ENCODE measurements at regions not wholly inside any gene's neighbourhood (a gene's known extent, or its start where the extent isn't known, plus 50 kb on each side); places are given as distances from the start of the nearest gene placed in this dataset.

DNA sequence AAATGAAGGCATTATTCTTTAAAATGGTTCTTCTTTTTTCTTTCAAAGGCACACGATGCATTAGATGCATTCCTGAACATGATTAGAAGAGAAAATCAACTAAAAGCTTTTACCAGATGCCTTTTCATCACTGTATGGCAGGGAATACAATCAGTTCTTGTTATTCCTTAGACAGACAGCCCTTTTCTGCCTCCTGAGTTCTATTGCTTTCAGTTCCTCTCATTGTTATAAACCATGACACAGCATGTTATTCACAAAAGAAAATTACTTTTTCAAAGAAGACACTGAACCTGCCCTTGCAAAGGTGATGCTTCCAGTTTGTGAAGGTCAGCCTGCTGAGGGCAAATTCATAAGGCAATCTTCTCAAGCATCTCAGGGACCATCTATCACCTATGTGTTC lies 70.1 kb downstream of the FAM181B start (continued):
- TF ChIP-seq ZNF709 (CRISPR knock-in tag; IDR thresholded peaks at IDR 0.05): no peak
- TF ChIP-seq ZNF337 (CRISPR knock-in tag; IDR thresholded peaks at IDR 0.05; ENCODE audit: borderline replicate concordance, low read depth): no peak
- no peak for TF ChIP-seq MATR3 (CRISPR knock-in tag; IDR thresholded peaks at IDR 0.05)
- no peak for TF ChIP-seq ATF1 (CRISPR knock-in tag; IDR thresholded peaks at IDR 0.05)
- no peak for TF ChIP-seq ZNF282 (IDR thresholded peaks at IDR 0.05; ENCODE audit: partially characterized antibody)
- no peak for TF ChIP-seq ZNF317 (CRISPR knock-in tag; IDR thresholded peaks at IDR 0.05)
- TF ChIP-seq, protein P1, sequence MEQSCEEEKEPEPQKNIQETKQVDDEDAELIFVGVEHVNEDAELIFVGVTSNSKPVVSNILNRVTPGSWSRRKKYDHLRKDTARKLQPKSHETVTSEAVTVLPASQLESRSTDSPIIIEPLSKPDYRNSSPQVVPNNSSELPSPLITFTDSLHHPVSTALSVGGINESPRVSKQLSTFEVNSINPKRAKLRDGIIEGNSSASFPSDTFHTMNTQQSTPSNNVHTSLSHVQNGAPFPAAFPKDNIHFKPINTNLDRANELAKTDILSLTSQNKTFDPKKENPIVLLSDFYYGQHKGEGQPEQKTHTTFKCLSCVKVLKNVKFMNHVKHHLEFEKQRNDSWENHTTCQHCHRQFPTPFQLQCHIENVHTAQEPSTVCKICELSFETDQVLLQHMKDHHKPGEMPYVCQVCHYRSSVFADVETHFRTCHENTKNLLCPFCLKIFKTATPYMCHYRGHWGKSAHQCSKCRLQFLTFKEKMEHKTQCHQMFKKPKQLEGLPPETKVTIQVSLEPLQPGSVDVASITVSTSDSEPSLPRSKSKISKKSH (CRISPR knock-in tag; IDR thresholded peaks at IDR 0.05; ENCODE audit: borderline replicate concordance): no peak
- no peak for TF ChIP-seq CBX1 (IDR thresholded peaks at IDR 0.05; ENCODE audit: low read depth)
- TF ChIP-seq, protein P2, sequence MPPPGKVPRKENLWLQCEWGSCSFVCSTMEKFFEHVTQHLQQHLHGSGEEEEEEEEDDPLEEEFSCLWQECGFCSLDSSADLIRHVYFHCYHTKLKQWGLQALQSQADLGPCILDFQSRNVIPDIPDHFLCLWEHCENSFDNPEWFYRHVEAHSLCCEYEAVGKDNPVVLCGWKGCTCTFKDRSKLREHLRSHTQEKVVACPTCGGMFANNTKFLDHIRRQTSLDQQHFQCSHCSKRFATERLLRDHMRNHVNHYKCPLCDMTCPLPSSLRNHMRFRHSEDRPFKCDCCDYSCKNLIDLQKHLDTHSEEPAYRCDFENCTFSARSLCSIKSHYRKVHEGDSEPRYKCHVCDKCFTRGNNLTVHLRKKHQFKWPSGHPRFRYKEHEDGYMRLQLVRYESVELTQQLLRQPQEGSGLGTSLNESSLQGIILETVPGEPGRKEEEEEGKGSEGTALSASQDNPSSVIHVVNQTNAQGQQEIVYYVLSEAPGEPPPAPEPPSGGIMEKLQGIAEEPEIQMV (CRISPR knock-in tag; IDR thresholded peaks at IDR 0.05; ENCODE audit: low read depth): no peak
- no peak for TF ChIP-seq SIX4 (CRISPR knock-in tag; IDR thresholded peaks at IDR 0.05)

DNA sequence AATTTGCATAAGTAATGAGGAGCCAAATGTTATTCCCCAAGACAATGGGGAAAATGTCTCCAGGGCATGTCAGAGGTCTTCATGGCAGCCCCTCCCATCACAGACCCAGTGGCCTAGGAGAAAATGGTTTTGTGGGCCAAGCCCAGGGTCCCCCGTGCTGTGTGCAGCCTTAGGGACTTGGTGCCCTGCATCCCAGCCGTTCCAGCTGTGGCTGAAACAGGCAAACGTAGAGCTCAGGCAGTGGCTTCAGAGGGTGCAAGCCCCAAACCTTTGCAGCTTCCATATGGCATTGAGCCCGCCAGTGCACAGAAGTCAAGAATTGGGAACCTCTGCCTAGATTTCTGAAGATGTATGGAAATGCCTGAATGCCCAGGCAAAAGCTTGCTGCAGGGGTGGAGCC lies 79.9 kb downstream of the FAM181B start:
- Histone ChIP-seq H3K4me1 (ENCODE audit: insufficient read depth, low read length) (no peaks in the 10 kb centered on the region), H3K9ac (ENCODE audit: insufficient read depth, low read depth, low read length) (no peak overlapping the region)
- POLR2A ChIA-PET: no interaction called here
- TF ChIP-seq GATAD2A (CRISPR knock-in tag; IDR thresholded peaks at IDR 0.05): no peak
- no peak for TF ChIP-seq ZNF7 (CRISPR knock-in tag; IDR thresholded peaks at IDR 0.05)
- TF ChIP-seq MIER2 (CRISPR knock-in tag; IDR thresholded peaks at IDR 0.05): no peak
- TF ChIP-seq ZNF788 (CRISPR knock-in tag; IDR thresholded peaks at IDR 0.05; ENCODE audit: borderline replicate concordance): no peak
- TF ChIP-seq ZNF160 (CRISPR knock-in tag; IDR thresholded peaks at IDR 0.05): no peak
- TF ChIP-seq ZNF567 (CRISPR knock-in tag; IDR thresholded peaks at IDR 0.05; ENCODE audit: borderline replicate concordance): no peak

More for the DNA sequence above, 79.9 kb downstream of the FAM181B start:
- CTCF ChIA-PET (ENCODE audit: low intra/inter-chr PET ratio, low total read pairs): no interaction called here
- no peak overlapping the region for H3K4me3 ChIP-seq (replicated peaks in 1 of 3; ENCODE audit: insufficient read depth in 1 of 3, low read depth in 2 of 3, low read length in 3 of 3)
- no peaks in the 10 kb centered on the region for H3K36me3 ChIP-seq (replicated peaks in 1 of 2; ENCODE audit: control insufficient read depth in 1 of 2, insufficient read depth in 2 of 2, low read length in 2 of 2)
- H3K27me3 ChIP-seq (ENCODE audit: control insufficient read depth in 1 of 2, insufficient read depth in 2 of 2, low read length in 2 of 2): no peaks in the 10 kb centered on the region
- no peak overlapping the region for H3K27ac ChIP-seq (ENCODE audit: extremely low read length, insufficient read depth, low read length)
- H4K20me1 ChIP-seq (ENCODE audit: insufficient read depth, low read length): no peaks in the 10 kb centered on the region
- BruUV-seq (replicated peaks): no TSS peak
- H3K79me2 ChIP-seq (ENCODE audit: insufficient read depth, low read length): no peaks in the 10 kb centered on the region
- no peak overlapping the region for H2AFZ ChIP-seq (ENCODE audit: low read length)
- no peaks in the 10 kb centered on the region for H3K9me3 ChIP-seq (ENCODE audit: low read length)
- 0% methylated on average over 1 of the region's 4 CpGs for WGBS (ENCODE audit: low lambda C conversion rate)
- intact Hi-C loops (cut with micrococcal nuclease; ENCODE audit: unreplicated experiment) (no loop called here), in situ Hi-C loops (cut with HindIII; ENCODE audit: extremely low pct_ligation_motif_present, low pct_unique_long_range_greater_than_20kb) (no loop called here)
- no peak for ATAC-seq
- no peak overlapping the region for H3K4me2 ChIP-seq (ENCODE audit: low read depth, low read length)
- no peak for FAIRE-seq
- no peak for DNase-seq (ENCODE audit: low spot score)
